ENCODE measurements at regions not wholly inside any gene's neighbourhood (a gene's known extent, or its start where the extent isn't known, plus 50 kb on each side); places are given as distances from the start of the nearest gene placed in this dataset.

GRCh38 chr3:115218859-115219258 lies 71.8 kb upstream of the ZBTB20 start:
- no peak overlapping the region for H3K9ac ChIP-seq (ENCODE audit: extremely low read depth, insufficient read length, low read length)
- no peak overlapping the region for H2BK20ac ChIP-seq (ENCODE audit: low read depth, low read length, poor library complexity, severe bottlenecking)
- no peaks in the 10 kb centered on the region for H3K79me2 ChIP-seq (ENCODE audit: insufficient read depth, low read length)
- no CpG with 5 or more reads among the region's 1 CpG for WGBS (ENCODE audit: extremely low coverage, insufficient read length, low lambda C conversion rate)
- no peak for TF ChIP-seq CTCF (conservative IDR thresholded peaks at IDR 0.05)
- no peak overlapping the region for H3K4me2 ChIP-seq (ENCODE audit: insufficient read depth, insufficient read length, low read length)
- H4K5ac ChIP-seq (ENCODE audit: insufficient read length, low read depth, low read length) = no peak overlapping the region
- DNase-seq = no peak
- no peaks in the 10 kb centered on the region for H3K23me2 ChIP-seq (ENCODE audit: insufficient read length, low read depth, low read length, poor library complexity, severe bottlenecking)
- H3K4ac ChIP-seq (ENCODE audit: low read depth, low read length) = no peak overlapping the region
- H3K4me1 ChIP-seq (ENCODE audit: insufficient read depth, low read length) = no peaks in the 10 kb centered on the region
- Mint-ChIP-seq H3K27me3 (ENCODE audit: low read depth) (no peaks in the 10 kb centered on the region; the same call in 1 of the 2 replicates), H3K9me3 (no peaks in the 10 kb centered on the region), H3K27ac (no peak overlapping the region), H3K4me1 (peaks cover 14 to 19% of the 10 kb centered on the region in 2 experiments), H3K4me3 (no peak overlapping the region), H3K36me3 (ENCODE audit: insufficient read depth in 1 of 3, low read depth in 3 of 3) (no peaks in the 10 kb centered on the region)
- no peak overlapping the region for H3K56ac ChIP-seq (ENCODE audit: insufficient read length, low read depth, low read length)
- no peak overlapping the region for H2AFZ ChIP-seq (ENCODE audit: low read length)
- H4K20me1 ChIP-seq (ENCODE audit: control insufficient read depth, insufficient read depth, insufficient read length) = no peaks in the 10 kb centered on the region
- no peak overlapping the region for H2BK120ac ChIP-seq (ENCODE audit: low read depth, low read length, poor library complexity, severe bottlenecking)
- no peak overlapping the region for H3K14ac ChIP-seq (ENCODE audit: insufficient read depth, low read length)
- no peak overlapping the region for H2BK15ac ChIP-seq (ENCODE audit: low read depth, low read length)
- no peaks in the 10 kb centered on the region for H3K79me1 ChIP-seq (ENCODE audit: insufficient read depth, low read depth, low read length, poor library complexity, severe bottlenecking)
- no peaks in the 10 kb centered on the region for H3K9me3 ChIP-seq (ENCODE audit: control insufficient read depth, low read depth, low read length)
- no peak overlapping the region for H2BK12ac ChIP-seq (ENCODE audit: insufficient read length, low read depth, low read length)
- H3K27ac ChIP-seq (ENCODE audit: insufficient read length, low read depth, low read length) = no peak overlapping the region
- H4K91ac ChIP-seq (ENCODE audit: insufficient read length, low read depth, low read length) = no peak overlapping the region
- no peak overlapping the region for H2BK5ac ChIP-seq (ENCODE audit: insufficient read length, low read length)
- H3K23ac ChIP-seq (ENCODE audit: insufficient read length, low read depth, low read length) = no peak overlapping the region
- H2AK5ac ChIP-seq (ENCODE audit: insufficient read length, low read length) = no peak overlapping the region
- no peaks in the 10 kb centered on the region for H3K27me3 ChIP-seq (ENCODE audit: insufficient read depth, low read length)
- no peak overlapping the region for H3T11ph ChIP-seq (ENCODE audit: low read length)
- no peak overlapping the region for H4K8ac ChIP-seq (replicated peaks; ENCODE audit: insufficient read length, low read depth, low read length)
- no peak overlapping the region for H3K18ac ChIP-seq (ENCODE audit: insufficient read length, low read depth, low read length)

Data from H9 (cell line).